ENCODE measurements at regions not wholly inside any gene's neighbourhood (a gene's known extent, or its start where the extent isn't known, plus 50 kb on each side); places are given as distances from the start of the nearest gene placed in this dataset.

- TF ChIP-seq CTCF (IDR thresholded peaks at IDR 0.05; ENCODE audit: low read depth, low read length) = no peak
- no peak overlapping the region for H3K4me3 ChIP-seq (ENCODE audit: low read depth, low read length)
Observed at GRCh38 chr17:5862395-5862794, 207.8 kb upstream of the WSCD1 start.

DNA sequence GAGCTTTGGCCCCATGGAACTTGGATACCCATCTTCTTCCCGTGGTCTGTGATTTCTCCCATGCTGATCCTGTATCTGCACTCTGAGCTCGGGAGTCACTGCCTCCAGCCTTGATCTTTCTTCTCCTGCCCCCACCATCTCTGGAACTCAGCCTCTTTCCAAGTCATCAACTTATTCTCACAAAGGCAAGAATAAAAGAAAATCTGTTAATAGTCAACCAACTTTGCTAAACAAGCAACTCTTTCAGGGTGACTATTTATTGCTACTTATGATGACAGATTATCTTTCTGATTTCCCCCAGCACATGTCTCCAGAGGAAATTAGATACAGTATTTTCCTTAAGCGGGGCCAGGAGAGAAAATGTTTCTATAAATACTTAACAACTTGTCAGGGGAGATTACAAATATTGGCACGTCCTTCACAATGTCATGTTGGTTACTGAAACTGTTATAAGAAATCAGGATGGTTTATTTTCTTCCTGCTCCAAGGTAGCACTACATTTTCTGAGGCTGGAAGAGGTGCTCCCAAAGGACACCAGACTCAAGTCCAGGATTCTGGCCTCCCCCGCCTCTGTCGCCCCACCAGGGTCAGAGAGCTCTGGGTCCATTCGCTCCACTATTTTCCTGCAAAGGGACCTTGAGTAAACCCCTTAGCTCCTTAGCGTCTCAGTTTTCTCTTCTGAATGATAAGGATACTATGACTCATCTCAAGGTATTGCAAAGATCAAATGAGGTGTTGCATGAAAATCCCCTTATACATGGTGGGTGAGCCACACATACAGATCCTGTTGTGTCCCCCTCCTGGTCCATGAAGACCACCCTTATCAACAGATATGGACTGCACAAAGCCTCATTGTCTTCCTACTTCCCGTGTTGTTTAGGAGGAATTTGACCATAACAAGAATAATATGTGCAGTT is 205.2 kb upstream of the WSCD1 start:
- TF ChIP-seq CTCF (IDR thresholded peaks at IDR 0.05; ENCODE audit: low read depth, low read length) = no peak

GRCh38 chr17:5866978-5867377 is 203.2 kb upstream of the WSCD1 start:
- no peak for TF ChIP-seq CTCF (IDR thresholded peaks at IDR 0.05; ENCODE audit: low read depth, low read length)
- H3K4me3 ChIP-seq (ENCODE audit: low read depth, low read length) = no peak overlapping the region

More for the DNA sequence above, 205.2 kb upstream of the WSCD1 start:
- no peak overlapping the region for H3K4me3 ChIP-seq (ENCODE audit: low read depth, low read length)

- no peak for TF ChIP-seq CTCF (IDR thresholded peaks at IDR 0.05; ENCODE audit: low read depth, low read length)
- no peak overlapping the region for H3K4me3 ChIP-seq (ENCODE audit: low read depth, low read length)
Observed at GRCh38 chr17:5869041-5869745, 201.0 kb upstream of the WSCD1 start.

GRCh38 chr17:5870231-5870953 is 199.8 kb upstream of the WSCD1 start:
- H3K4me3 ChIP-seq (ENCODE audit: low read depth, low read length) = no peak overlapping the region
- no peak for TF ChIP-seq CTCF (IDR thresholded peaks at IDR 0.05; ENCODE audit: low read depth, low read length)

DNA sequence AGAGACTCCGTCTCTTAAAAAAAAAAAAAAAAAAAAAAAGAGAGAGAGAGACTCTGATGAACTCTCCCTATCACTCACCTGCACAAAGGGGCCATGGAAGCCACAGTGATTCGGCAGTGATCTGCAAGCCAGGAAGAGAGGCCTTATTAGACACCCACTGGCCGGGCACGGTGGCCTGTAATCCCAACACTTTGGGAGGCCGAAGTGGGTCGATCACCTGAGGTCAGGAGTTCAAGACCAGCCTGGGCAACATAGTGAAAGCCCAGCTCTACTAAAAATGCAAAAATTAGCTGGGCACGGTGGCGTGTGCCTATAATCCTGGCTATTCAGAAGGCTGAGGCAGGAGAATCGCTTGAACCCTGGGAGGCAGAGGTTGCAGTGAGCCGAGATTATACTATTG is 198.5 kb upstream of the WSCD1 start:
- TF ChIP-seq CTCF (IDR thresholded peaks at IDR 0.05; ENCODE audit: low read depth, low read length) = no peak
- H3K4me3 ChIP-seq (ENCODE audit: low read depth, low read length) = no peak overlapping the region

Data from WI38 (cell line).